ENCODE measurements at regions not wholly inside any gene's neighbourhood (a gene's known extent, or its start where the extent isn't known, plus 50 kb on each side); places are given as distances from the start of the nearest gene placed in this dataset.

DNA sequence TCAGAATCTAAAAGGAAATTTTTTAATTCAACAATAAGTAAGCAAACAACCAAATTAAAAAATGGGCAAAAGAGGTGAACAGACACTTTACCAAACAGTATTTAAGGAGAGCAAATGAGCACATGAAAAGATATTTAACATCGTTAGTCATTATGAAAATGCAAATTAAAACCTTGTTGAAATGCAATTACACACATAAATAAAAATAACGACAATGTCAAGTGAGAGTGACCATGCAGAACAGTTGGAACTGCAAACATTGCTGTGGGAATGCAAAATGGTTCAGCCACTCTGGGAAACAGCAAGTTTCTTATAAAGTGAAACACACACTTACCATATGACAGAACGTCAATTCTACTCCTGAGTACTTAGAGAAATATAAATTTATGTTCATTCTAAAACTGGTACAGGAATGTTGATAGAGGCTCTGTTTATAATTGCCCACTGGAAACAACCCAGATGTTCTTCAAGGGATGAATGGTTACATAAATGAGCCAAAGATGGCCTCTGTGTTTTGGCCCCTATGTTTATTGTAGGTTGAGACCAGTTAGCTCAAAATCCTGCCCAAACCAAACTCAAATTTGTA is 678.1 kb downstream of the UQCRFS1 start:
- TF ChIP-seq EP300 (IDR thresholded peaks at IDR 0.05; ENCODE audit: borderline replicate concordance) (no peak), FOXM1 (IDR thresholded peaks at IDR 0.05; ENCODE audit: borderline replicate concordance, low read depth) (no peak), TAF1 (IDR thresholded peaks at IDR 0.05; ENCODE audit: low read depth) (no peak)
- TF ChIP-seq, protein P1, sequence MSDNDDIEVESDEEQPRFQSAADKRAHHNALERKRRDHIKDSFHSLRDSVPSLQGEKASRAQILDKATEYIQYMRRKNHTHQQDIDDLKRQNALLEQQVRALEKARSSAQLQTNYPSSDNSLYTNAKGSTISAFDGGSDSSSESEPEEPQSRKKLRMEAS (IDR thresholded peaks at IDR 0.05) = no peak

Data from Ishikawa (cell line).